H1 (cell line): ENCODE measurements at regions not wholly inside any gene's neighbourhood (a gene's known extent, or its start where the extent isn't known, plus 50 kb on each side); places are given as distances from the start of the nearest gene placed in this dataset.

Experiments used
- HDAC2 ChIP-seq, 2 experiments: fragments of 300-600 bp in 1 of 2; sonication (generic) in 1 of 2; IDR thresholded peaks; 2 replicates each; pipeline ENCODE4 v1.6.1; 2011 to 2012; ENCODE audit warnings: low read depth in 2 of 2, low read length in 2 of 2, mild to moderate bottlenecking in 2 of 2, moderate library complexity in 2 of 2, borderline replicate concordance in 1 of 2, inconsistent platforms in 1 of 2
- KDM5A ChIP-seq: fragments of 200-600 bp; IDR thresholded peaks from 2 replicates; pipeline ENCODE4 v1.7.1; 2012; ENCODE audit warnings: mild to moderate bottlenecking, low read length, inconsistent platforms, mixed read lengths
- RAD21 ChIP-seq, 2 experiments: IDR thresholded peaks in 1 of 2; conservative IDR thresholded peaks in 1 of 2; 2 replicates each; pipeline ENCODE4 v1.6.1; 2011; ENCODE audit warnings: low read depth in 2 of 2, low read length in 2 of 2, improper control_type of control experiment in 1 of 2, inconsistent platforms in 1 of 2, mild to moderate bottlenecking in 1 of 2, moderate library complexity in 1 of 2
- RBBP5 ChIP-seq: IDR thresholded peaks from 2 replicates; pipeline ENCODE4 v1.7.1; 2012; ENCODE audit warnings: low read depth, mild to moderate bottlenecking, inconsistent platforms, low read length, moderate library complexity, borderline replicate concordance
- SP2 ChIP-seq: IDR thresholded peaks from 2 replicates; pipeline ENCODE4 v1.6.1; 2012; ENCODE audit warnings: mild to moderate bottlenecking, low read length, inconsistent platforms
- TF ChIP-seq, protein P1 (sequence below): IDR thresholded peaks from 2 replicates; pipeline ENCODE4 v1.6.1; 2012; ENCODE audit warnings: low read length, inconsistent platforms

DNA sequence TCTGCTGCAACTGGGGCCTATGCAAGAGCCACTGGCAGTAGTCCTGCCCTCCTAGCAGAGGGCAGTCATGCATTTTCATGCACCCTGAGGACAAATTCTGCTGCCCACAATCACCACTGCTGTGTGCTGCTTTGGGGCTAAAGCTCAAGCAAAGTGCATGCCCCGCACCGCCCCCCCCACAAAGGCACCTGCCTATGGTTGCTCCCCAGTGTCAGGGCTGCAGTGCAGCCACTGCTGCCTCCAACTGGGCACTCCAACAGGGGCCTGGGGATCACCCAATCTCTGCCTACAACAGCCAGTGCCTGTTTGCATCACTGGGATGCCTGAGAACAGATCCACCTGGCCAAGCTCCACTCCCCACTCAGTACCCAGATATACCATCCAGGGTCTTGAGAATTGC, 417.0 kb downstream of the HTR7 start (continued):
- TF ChIP-seq, protein P1, sequence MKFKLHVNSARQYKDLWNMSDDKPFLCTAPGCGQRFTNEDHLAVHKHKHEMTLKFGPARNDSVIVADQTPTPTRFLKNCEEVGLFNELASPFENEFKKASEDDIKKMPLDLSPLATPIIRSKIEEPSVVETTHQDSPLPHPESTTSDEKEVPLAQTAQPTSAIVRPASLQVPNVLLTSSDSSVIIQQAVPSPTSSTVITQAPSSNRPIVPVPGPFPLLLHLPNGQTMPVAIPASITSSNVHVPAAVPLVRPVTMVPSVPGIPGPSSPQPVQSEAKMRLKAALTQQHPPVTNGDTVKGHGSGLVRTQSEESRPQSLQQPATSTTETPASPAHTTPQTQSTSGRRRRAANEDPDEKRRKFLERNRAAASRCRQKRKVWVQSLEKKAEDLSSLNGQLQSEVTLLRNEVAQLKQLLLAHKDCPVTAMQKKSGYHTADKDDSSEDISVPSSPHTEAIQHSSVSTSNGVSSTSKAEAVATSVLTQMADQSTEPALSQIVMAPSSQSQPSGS, result no peak
- TF ChIP-seq RBBP5 (no peak), HDAC2 (IDR thresholded peaks at IDR 0.05; ENCODE audit: borderline replicate concordance in 1 of 2, low read depth in 2 of 2, low read length in 2 of 2) (no peak), SP2 (no peak), KDM5A (no peak), RAD21 (IDR thresholded peaks at IDR 0.05 in 1 of 2, conservative IDR thresholded peaks at IDR 0.05 in 1 of 2; ENCODE audit: low read depth in 2 of 2, low read length in 2 of 2) (no peak)
